ENCODE measurements at regions not wholly inside any gene's neighbourhood (a gene's known extent, or its start where the extent isn't known, plus 50 kb on each side); places are given as distances from the start of the nearest gene placed in this dataset.
"Not testable (repeated sequence)": the region's sequence is repeated elsewhere in the genome, so short reads cannot be mapped to it uniquely, and the experiment has no call there.

GRCh38 chr2:208879666-208880065 is 473.1 kb downstream of the PTH2R start:
- no peak overlapping the region for H3K4me3 ChIP-seq (replicated peaks; ENCODE audit: low read depth, low read length)
- TF ChIP-seq, protein P1, sequence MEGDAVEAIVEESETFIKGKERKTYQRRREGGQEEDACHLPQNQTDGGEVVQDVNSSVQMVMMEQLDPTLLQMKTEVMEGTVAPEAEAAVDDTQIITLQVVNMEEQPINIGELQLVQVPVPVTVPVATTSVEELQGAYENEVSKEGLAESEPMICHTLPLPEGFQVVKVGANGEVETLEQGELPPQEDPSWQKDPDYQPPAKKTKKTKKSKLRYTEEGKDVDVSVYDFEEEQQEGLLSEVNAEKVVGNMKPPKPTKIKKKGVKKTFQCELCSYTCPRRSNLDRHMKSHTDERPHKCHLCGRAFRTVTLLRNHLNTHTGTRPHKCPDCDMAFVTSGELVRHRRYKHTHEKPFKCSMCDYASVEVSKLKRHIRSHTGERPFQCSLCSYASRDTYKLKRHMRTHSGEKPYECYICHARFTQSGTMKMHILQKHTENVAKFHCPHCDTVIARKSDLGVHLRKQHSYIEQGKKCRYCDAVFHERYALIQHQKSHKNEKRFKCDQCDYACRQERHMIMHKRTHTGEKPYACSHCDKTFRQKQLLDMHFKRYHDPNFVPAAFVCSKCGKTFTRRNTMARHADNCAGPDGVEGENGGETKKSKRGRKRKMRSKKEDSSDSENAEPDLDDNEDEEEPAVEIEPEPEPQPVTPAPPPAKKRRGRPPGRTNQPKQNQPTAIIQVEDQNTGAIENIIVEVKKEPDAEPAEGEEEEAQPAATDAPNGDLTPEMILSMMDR (IDR thresholded peaks at IDR 0.05; ENCODE audit: low read depth, low read length, missing control alignments), result no peak
- DNase-seq (ENCODE audit: extremely low read depth, low read depth), result no peak

GRCh38 chr2:208880171-208880570 is 473.6 kb downstream of the PTH2R start:
- TF ChIP-seq, protein P1 (IDR thresholded peaks at IDR 0.05; ENCODE audit: low read depth, low read length, missing control alignments), result no peak
- no peak overlapping the region for H3K4me3 ChIP-seq (replicated peaks; ENCODE audit: low read depth, low read length)
- DNase-seq (ENCODE audit: extremely low read depth, low read depth), result no peak

GRCh38 chr2:208890486-208890885 is 483.9 kb downstream of the PTH2R start:
- no peak overlapping the region for H3K4me3 ChIP-seq (replicated peaks; ENCODE audit: low read depth, low read length)
- TF ChIP-seq, protein P1 (IDR thresholded peaks at IDR 0.05; ENCODE audit: low read depth, low read length, missing control alignments), result no peak
- no peak for DNase-seq (ENCODE audit: extremely low read depth, low read depth)

GRCh38 chr2:208892203-208892602 is 485.6 kb downstream of the PTH2R start:
- H3K4me3 ChIP-seq (replicated peaks; ENCODE audit: low read depth, low read length), result no peak overlapping the region
- TF ChIP-seq, protein P1 (IDR thresholded peaks at IDR 0.05; ENCODE audit: low read depth, low read length, missing control alignments), result no peak
- no peak for DNase-seq (ENCODE audit: extremely low read depth, low read depth)

- TF ChIP-seq, protein P1 (IDR thresholded peaks at IDR 0.05; ENCODE audit: low read depth, low read length, missing control alignments), result no peak
- no peak for DNase-seq (ENCODE audit: extremely low read depth, low read depth)
- H3K4me3 ChIP-seq (replicated peaks; ENCODE audit: low read depth, low read length), result no peak overlapping the region
These were observed 499.7 kb downstream of the PTH2R start for GRCh38 chr2:208906330-208906729.

DNA sequence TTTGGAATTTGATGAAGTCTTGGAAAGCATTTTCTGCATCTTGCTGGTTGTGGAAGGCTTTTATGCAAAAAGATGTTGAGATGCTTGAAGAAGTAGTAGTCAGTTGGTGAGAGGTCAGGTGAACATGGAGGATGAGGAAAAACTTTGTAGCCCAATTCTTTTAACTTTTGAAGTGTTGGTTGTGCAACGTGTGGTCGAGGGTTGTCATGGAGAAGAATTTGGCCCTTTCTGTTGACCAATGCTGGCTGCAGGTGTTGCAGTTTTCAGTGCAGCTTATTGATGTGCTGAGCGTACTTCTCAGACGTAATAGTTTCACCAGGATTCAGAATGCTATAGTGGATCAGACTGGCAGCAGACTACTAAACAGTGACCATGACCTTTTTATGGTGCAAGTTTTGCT is 508.4 kb upstream of the MAP2 start:
- no peak for DNase-seq (ENCODE audit: extremely low read depth, low read depth)
- TF ChIP-seq, protein P1 (IDR thresholded peaks at IDR 0.05; ENCODE audit: low read depth, low read length, missing control alignments), result no peak
- H3K4me3 ChIP-seq (replicated peaks; ENCODE audit: low read depth, low read length), result no peak overlapping the region

GRCh38 chr2:208916881-208917280 is 507.0 kb upstream of the MAP2 start:
- H3K4me3 ChIP-seq (replicated peaks; ENCODE audit: low read depth, low read length), result no peak overlapping the region
- DNase-seq (ENCODE audit: extremely low read depth, low read depth), result no peak
- TF ChIP-seq, protein P1 (IDR thresholded peaks at IDR 0.05; ENCODE audit: low read depth, low read length, missing control alignments), result no peak

GRCh38 chr2:208921358-208921757 is 502.5 kb upstream of the MAP2 start:
- DNase-seq (ENCODE audit: extremely low read depth, low read depth); H3K4me3 ChIP-seq (replicated peaks; ENCODE audit: low read depth, low read length): not testable (repeated sequence)
